CD4-positive, alpha-beta T cell (primary cell): ENCODE measurements at regions not wholly inside any gene's neighbourhood (a gene's known extent, or its start where the extent isn't known, plus 50 kb on each side); places are given as distances from the start of the nearest gene placed in this dataset.

Experiments
- ATAC-seq: fragments of 200-7000 bp; cut with Tn5 transposase; one replicate; pipeline ENCODE4 v1.10.0; 2022; ENCODE audit warnings: mild to moderate bottlenecking; ENCODE audit not compliant: poor library complexity
- CTCF ChIA-PET: fragments of 350-600 bp; sonication (Branson Sonifier 250); formaldehyde crosslinking; loops from one replicate; lab custom pipeline; 2021; ENCODE audit warnings: antibody characterized with exemption, inconsistent platforms; lab: Charles Lee
- POLR2A ChIA-PET: fragments of 350-600 bp; sonication (Branson Sonifier 250); formaldehyde crosslinking; loops from one replicate; lab custom pipeline; 2021; ENCODE audit warnings: antibody characterized with exemption, inconsistent platforms; lab: Charles Lee
- DNase-seq, 14 experiments: peaks; one replicate each; pipeline ENCODE4 v3.0.0-alpha.2; 2013 to 2020; ENCODE audit warnings: mixed read lengths in 2 of 14
- H3K27ac ChIP-seq, 2 donors: one replicate each; pipeline versions ENCODE4 v1.5.1 to v1.7.0; 2013; ENCODE audit warnings: low read length in 2 of 2, low read depth in 1 of 2, mild to moderate bottlenecking in 1 of 2
- H3K27me3 ChIP-seq, 2 experiments: 1 replicate in 1 of 2; 2 replicates in 1 of 2; pipeline versions ENCODE4 v1.6.1 to v1.7.0; 2013; ENCODE audit warnings: low read length in 2 of 2, control low read depth in 1 of 2, mild to moderate bottlenecking in 1 of 2, moderate library complexity in 1 of 2; ENCODE audit not compliant: insufficient read depth in 2 of 2, control insufficient read depth in 1 of 2
- H3K36me3 ChIP-seq: one replicate; pipeline ENCODE4 v1.6.1; 2013; ENCODE audit warnings: low read length, control low read depth; ENCODE audit not compliant: insufficient read depth
- H3K4me1 ChIP-seq: one replicate; pipeline ENCODE4 v1.6.1; 2013; ENCODE audit warnings: low read length, control low read depth; ENCODE audit not compliant: insufficient read depth
- H3K4me3 ChIP-seq: one replicate; pipeline ENCODE4 v1.5.1; 2013; ENCODE audit warnings: mild to moderate bottlenecking, low read length, moderate library complexity
- H3K9me3 ChIP-seq, 2 experiments: 1 replicate in 1 of 2; 2 replicates in 1 of 2; pipeline versions ENCODE4 v1.6.1 to v1.7.0; 2013; ENCODE audit warnings: low read length in 2 of 2, mild to moderate bottlenecking in 2 of 2, control low read depth in 1 of 2, moderate library complexity in 1 of 2; ENCODE audit not compliant: control insufficient read depth in 1 of 2, insufficient read depth in 1 of 2
- H3K27ac Mint-ChIP-seq: one replicate; pipeline ENCODE4 v1.8.0; 2020; ENCODE audit warnings: mixed read lengths
- H3K27me3 Mint-ChIP-seq: one replicate; pipeline ENCODE4 v1.8.0; 2021; ENCODE audit warnings: mixed read lengths
- H3K36me3 Mint-ChIP-seq: one replicate; pipeline ENCODE4 v1.8.0; 2021; ENCODE audit warnings: low read depth, mixed read lengths
- H3K4me1 Mint-ChIP-seq: one replicate; pipeline ENCODE4 v1.8.0; 2021; ENCODE audit warnings: low read depth, mixed read lengths
- H3K4me3 Mint-ChIP-seq: one replicate; pipeline ENCODE4 v1.8.0; 2020; ENCODE audit warnings: mild to moderate bottlenecking, mixed read lengths
- H3K9me3 Mint-ChIP-seq: one replicate; pipeline ENCODE4 v1.8.0; 2020; ENCODE audit warnings: mixed read lengths
- intact Hi-C, 2 experiments: fragments of 100-400 bp; cut with DNase I in 1 of 2; cut with micrococcal nuclease in 1 of 2; formaldehyde crosslinking; loops; one replicate each; pipeline versions ENCODE4 v1.15.1 to v1.9.0; 2023 to 2025; cut with DNase I, micrococcal nuclease
- TF ChIP-seq, protein P1 (sequence below): fragments of 200-600 bp; IDR thresholded peaks from one replicate; pipeline ENCODE4 v1.8.0; 2022; ENCODE audit warnings: antibody characterized with exemption, mild to moderate bottlenecking

DNA sequence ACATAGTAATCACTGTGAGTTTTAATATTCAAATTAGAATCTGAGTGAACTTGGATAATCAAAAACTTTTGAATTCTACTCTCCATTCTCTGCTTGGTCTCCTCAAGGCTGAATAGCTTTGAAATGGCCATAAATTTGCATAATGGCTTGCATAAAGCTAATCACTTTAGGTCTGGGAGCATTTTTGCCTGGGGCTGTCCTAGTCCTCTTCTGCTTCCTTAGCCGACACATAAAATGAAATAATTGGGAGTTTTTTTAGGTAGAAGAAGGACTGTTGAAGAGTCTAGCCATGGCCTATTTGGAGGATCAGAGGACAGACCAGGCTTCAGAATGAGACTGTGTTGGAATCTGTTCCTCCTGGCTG, 91.4 kb upstream of the EEF2KMT start:
- TF ChIP-seq, protein P1, sequence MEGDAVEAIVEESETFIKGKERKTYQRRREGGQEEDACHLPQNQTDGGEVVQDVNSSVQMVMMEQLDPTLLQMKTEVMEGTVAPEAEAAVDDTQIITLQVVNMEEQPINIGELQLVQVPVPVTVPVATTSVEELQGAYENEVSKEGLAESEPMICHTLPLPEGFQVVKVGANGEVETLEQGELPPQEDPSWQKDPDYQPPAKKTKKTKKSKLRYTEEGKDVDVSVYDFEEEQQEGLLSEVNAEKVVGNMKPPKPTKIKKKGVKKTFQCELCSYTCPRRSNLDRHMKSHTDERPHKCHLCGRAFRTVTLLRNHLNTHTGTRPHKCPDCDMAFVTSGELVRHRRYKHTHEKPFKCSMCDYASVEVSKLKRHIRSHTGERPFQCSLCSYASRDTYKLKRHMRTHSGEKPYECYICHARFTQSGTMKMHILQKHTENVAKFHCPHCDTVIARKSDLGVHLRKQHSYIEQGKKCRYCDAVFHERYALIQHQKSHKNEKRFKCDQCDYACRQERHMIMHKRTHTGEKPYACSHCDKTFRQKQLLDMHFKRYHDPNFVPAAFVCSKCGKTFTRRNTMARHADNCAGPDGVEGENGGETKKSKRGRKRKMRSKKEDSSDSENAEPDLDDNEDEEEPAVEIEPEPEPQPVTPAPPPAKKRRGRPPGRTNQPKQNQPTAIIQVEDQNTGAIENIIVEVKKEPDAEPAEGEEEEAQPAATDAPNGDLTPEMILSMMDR: no peak
- no peak overlapping the region for H3K4me3 Mint-ChIP-seq
- DNase-seq: no peak

DNA sequence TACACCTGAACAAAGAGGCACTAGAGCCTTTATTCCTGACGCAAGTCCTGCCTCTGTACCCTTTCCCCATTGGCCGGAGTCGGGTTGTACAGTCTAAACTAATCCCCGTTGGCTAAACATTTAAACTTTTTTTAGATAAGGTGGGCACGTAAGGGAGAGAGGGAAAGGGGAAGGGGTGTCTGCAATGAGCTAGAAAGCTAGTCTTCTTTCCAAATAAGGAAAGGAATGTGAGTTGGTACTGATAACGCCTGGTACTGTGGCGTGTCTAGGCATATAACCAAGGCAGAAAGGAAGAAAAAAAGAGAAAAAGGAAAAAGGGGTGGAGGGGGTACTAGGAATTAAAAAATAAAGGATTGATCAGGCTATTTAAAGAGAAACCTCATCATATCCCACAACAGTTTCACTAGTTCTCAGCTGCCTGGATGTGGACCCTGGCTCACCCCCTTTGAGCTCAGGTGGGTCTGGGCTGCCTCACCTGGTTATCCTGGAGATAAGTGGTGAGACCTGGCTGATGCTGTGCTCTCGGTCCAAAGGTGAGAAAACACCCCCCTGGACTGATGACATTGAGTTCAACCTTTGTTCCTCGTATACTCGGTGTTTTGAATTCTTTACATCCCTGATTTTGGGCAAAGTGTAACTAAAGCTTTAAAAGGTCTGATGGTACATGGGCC, 90.9 kb upstream of the EEF2KMT start:
- ChIA-PET POLR2A (no interaction called here), CTCF (no interaction called here)
- Mint-ChIP-seq H3K9me3 (no peaks in the 10 kb centered on the region), H3K36me3 (no peaks in the 10 kb centered on the region), H3K27me3 (peaks cover 6% of the 10 kb centered on the region), H3K27ac (no peak overlapping the region), H3K4me3 (no peak overlapping the region), H3K4me1 (no peaks in the 10 kb centered on the region)
- H3K4me3 ChIP-seq: no peak overlapping the region
- H3K27me3 ChIP-seq: no peaks in the 10 kb centered on the region
- no peaks in the 10 kb centered on the region for H3K4me1 ChIP-seq
- TF ChIP-seq, protein P1: no peak
- intact Hi-C loops: no loop called here
- H3K9me3 ChIP-seq: peaks cover 0 to 6% of the 10 kb centered on the region in 2 experiments
- H3K27ac ChIP-seq: no peak overlapping the region
- no peak for DNase-seq
- no peaks in the 10 kb centered on the region for H3K36me3 ChIP-seq
- no peak for ATAC-seq

More for the DNA sequence above, 91.4 kb upstream of the EEF2KMT start:
- no peaks in the 10 kb centered on the region for H3K36me3 Mint-ChIP-seq
- H3K27me3 Mint-ChIP-seq: peaks cover 6% of the 10 kb centered on the region
- H3K36me3 ChIP-seq: no peaks in the 10 kb centered on the region
- no peaks in the 10 kb centered on the region for H3K27me3 ChIP-seq
- POLR2A ChIA-PET: no interaction called here
- intact Hi-C loops: no loop called here
- ATAC-seq: no peak
- no peaks in the 10 kb centered on the region for H3K9me3 Mint-ChIP-seq
- CTCF ChIA-PET: no interaction called here
- H3K27ac ChIP-seq: no peak overlapping the region
- no peak overlapping the region for H3K4me3 ChIP-seq
- H3K4me1 ChIP-seq: no peaks in the 10 kb centered on the region
- H3K9me3 ChIP-seq: peaks cover 0 to 6% of the 10 kb centered on the region in 2 experiments
- no peak overlapping the region for H3K27ac Mint-ChIP-seq
- H3K4me1 Mint-ChIP-seq: no peaks in the 10 kb centered on the region

DNA sequence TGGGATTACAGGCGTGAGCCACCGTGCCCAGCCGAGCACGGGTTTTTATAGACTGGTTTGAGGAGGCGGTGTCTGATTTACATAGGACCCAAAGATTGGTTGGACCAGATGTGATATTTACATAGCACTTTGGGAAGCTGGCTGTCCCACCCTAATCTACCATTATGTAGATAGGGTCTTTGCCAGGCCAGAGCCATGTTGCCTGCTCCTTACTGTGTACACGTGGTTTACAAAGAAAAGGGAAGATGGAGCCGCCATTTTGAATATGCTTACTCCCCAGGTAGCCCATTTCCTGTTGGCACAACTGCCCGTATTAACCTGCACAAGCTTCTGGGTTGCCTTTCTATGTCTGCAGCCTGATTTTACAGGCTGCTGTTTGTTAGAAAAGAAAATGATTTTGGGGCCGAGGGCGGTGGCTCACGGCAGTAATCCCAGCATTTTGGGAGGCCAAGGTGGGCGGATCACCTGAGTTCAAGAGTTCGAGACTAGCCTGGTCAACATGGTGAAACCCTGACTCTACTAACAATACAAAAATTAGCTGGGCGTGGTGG, 89.9 kb upstream of the EEF2KMT start:
- Mint-ChIP-seq H3K4me3 (no peak overlapping the region), H3K9me3 (no peaks in the 10 kb centered on the region), H3K4me1 (no peaks in the 10 kb centered on the region), H3K27ac (no peak overlapping the region), H3K27me3 (peaks cover 1% of the 10 kb centered on the region), H3K36me3 (no peaks in the 10 kb centered on the region)
- no peaks in the 10 kb centered on the region for H3K4me1 ChIP-seq
- H3K27ac ChIP-seq: no peak overlapping the region
- H3K36me3 ChIP-seq: no peaks in the 10 kb centered on the region
- TF ChIP-seq, protein P1: no peak
- intact Hi-C loops: no loop called here
- DNase-seq: no peak
- H3K27me3 ChIP-seq: no peaks in the 10 kb centered on the region
- peaks cover 0 to 6% of the 10 kb centered on the region in 2 experiments for H3K9me3 ChIP-seq
- no peak for ATAC-seq
- POLR2A ChIA-PET: no interaction called here
- CTCF ChIA-PET: no interaction called here
- H3K4me3 ChIP-seq: no peak overlapping the region
